Kidney (tissue), 13 donors: ENCODE measurements at regions not wholly inside any gene's neighbourhood (a gene's known extent, or its start where the extent isn't known, plus 50 kb on each side); places are given as distances from the start of the nearest gene placed in this dataset.
"Not testable (repeated sequence)": the region's sequence is repeated elsewhere in the genome, so short reads cannot be mapped to it uniquely, and the experiment has no call there.

Experiments used
- DNase-seq, 5 donors: peaks; one replicate each; pipeline ENCODE4 v3.0.0-alpha.2; 2013 to 2020
- FAIRE-seq: peaks from 2 replicates; lab custom pipeline; 2012; peaks lifted over from hg19 to GRCh38; lab: Jason Lieb, UNC
- H3K27ac ChIP-seq, 2 donors: one replicate each; pipeline ENCODE4 v1.7.0; 2013; ENCODE audit warnings: low read depth in 2 of 2, low read length in 2 of 2, inconsistent platforms in 1 of 2
- H3K27me3 ChIP-seq: one replicate; pipeline ENCODE4 v1.7.1; 2013; ENCODE audit warnings: low read length, inconsistent platforms; ENCODE audit not compliant: control insufficient read depth, insufficient read depth
- H3K36me3 ChIP-seq, 3 donors: one replicate each; pipeline versions ENCODE4 v1.7.0 to v1.7.1; 2013; ENCODE audit warnings: low read length in 3 of 3, control low read depth in 1 of 3, inconsistent platforms in 1 of 3; ENCODE audit not compliant: insufficient read depth in 3 of 3, control insufficient read depth in 2 of 3
- H3K4me1 ChIP-seq, 3 donors: one replicate each; pipeline versions ENCODE4 v1.7.0 to v1.7.1; 2013; ENCODE audit warnings: low read length in 3 of 3, inconsistent platforms in 1 of 3, low read depth in 1 of 3; ENCODE audit not compliant: control insufficient read depth in 2 of 3, insufficient read depth in 2 of 3
- H3K4me3 ChIP-seq, 3 donors: one replicate each; pipeline versions ENCODE4 v1.7.0 to v1.8.1; 2013; ENCODE audit warnings: low read length in 3 of 3, control low read depth in 1 of 3, inconsistent platforms in 1 of 3
- H3K9ac ChIP-seq, 3 donors: one replicate each; pipeline versions ENCODE4 v1.7.0 to v1.7.1; 2013; ENCODE audit warnings: low read length in 3 of 3, control low read depth in 1 of 3, inconsistent platforms in 1 of 3
- H3K9me3 ChIP-seq, 3 donors: one replicate each; pipeline versions ENCODE4 v1.7.0 to v1.7.1; 2013; ENCODE audit warnings: low read length in 3 of 3, control low read depth in 1 of 3, inconsistent platforms in 1 of 3; ENCODE audit not compliant: control insufficient read depth in 2 of 3, insufficient read depth in 1 of 3
- intact Hi-C: fragments of 100-400 bp; cut with DNase I; formaldehyde crosslinking; loops from one replicate; pipeline ENCODE4 v1.11.1; 2022
- TF ChIP-seq, protein P1 (sequence below): IDR thresholded peaks from 3 replicates; pipeline ENCODE4 v1.5.1; 2012; ENCODE audit warnings: mild to moderate bottlenecking, moderate library complexity, borderline replicate concordance; ENCODE audit not compliant: insufficient read depth; ENCODE audit errors: extremely low read depth
- donor health status: control.
- donor health status: control.
- donor health status: control.
- donor health status: control.
- donor health status: control.
- donor health status: DM: yes; HTN: yes; CAD: no.
- donor health status: Normal renal cell carcinoma (clear cell type).

DNA sequence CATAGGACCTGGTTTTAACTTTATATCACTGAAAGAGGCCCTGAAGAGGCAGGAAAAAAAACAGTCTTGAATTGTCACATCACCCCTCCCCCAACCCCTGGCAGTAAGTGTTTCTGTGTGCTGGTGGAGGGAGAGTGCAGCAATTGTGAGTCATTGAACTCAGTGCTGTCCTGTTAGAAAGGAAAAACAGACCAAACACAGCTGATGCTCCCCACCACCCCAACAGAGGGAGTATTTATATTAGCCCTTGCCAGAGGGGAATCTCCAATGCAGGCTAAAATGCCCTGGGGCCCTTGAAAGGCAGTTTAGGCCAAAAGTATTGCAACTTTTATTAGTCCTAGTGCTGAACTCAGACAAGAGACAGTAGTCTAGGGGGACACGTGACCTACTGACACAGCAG, 197.8 kb upstream of the AGTR2 start:
- no peak overlapping the region for H3K27ac ChIP-seq
- no peak overlapping the region for H3K9ac ChIP-seq
- H3K9me3 ChIP-seq: no peaks in the 10 kb centered on the region
- no peaks in the 10 kb centered on the region for H3K36me3 ChIP-seq
- DNase-seq (no peak), FAIRE-seq (no peak)
- TF ChIP-seq, protein P1, sequence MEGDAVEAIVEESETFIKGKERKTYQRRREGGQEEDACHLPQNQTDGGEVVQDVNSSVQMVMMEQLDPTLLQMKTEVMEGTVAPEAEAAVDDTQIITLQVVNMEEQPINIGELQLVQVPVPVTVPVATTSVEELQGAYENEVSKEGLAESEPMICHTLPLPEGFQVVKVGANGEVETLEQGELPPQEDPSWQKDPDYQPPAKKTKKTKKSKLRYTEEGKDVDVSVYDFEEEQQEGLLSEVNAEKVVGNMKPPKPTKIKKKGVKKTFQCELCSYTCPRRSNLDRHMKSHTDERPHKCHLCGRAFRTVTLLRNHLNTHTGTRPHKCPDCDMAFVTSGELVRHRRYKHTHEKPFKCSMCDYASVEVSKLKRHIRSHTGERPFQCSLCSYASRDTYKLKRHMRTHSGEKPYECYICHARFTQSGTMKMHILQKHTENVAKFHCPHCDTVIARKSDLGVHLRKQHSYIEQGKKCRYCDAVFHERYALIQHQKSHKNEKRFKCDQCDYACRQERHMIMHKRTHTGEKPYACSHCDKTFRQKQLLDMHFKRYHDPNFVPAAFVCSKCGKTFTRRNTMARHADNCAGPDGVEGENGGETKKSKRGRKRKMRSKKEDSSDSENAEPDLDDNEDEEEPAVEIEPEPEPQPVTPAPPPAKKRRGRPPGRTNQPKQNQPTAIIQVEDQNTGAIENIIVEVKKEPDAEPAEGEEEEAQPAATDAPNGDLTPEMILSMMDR: no peak
- no peak overlapping the region for H3K4me3 ChIP-seq
- intact Hi-C loops: no loop called here
- peaks cover 16% of the 10 kb centered on the region for H3K27me3 ChIP-seq
- no peaks in the 10 kb centered on the region for H3K4me1 ChIP-seq

- Histone ChIP-seq H3K4me3 (no peak overlapping the region), H3K27me3 (peaks cover 12% of the 10 kb centered on the region), H3K4me1 (no peaks in the 10 kb centered on the region), H3K9me3 (no peaks in the 10 kb centered on the region), H3K27ac (no peak overlapping the region), H3K9ac (no peak overlapping the region), H3K36me3 (no peaks in the 10 kb centered on the region)
- intact Hi-C loops: no loop called here
- FAIRE-seq (no peak), DNase-seq (no peak)
- TF ChIP-seq, protein P1: no peak
Observed at GRCh38 chrX:115978068-115978467, 192.5 kb upstream of the AGTR2 start.

DNA sequence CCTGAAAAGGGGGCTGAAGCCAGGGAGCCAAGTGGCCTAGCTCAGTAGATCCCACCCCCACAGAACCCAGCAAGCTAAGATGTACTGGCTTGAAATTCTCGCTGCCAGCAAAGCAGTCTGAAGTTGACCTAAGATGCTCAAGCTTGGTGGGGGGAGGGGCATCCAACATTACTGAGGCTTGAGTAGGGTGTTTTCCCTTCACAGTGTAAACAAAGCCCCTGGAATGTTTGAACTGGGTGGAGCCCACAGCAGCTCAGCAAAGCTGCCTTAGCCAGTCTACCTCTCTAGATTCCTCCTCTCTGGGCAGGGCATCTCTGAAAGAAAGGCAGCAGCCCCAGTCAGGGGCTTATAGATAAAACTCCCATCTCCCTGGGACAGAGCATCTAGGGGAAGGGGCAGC, 187.4 kb upstream of the AGTR2 start:
- FAIRE-seq, H3K36me3 ChIP-seq, H3K27ac ChIP-seq, H3K4me3 ChIP-seq, H3K4me1 ChIP-seq, H3K9me3 ChIP-seq, H3K27me3 ChIP-seq, H3K9ac ChIP-seq, intact Hi-C loops, DNase-seq: not testable (repeated sequence)

DNA sequence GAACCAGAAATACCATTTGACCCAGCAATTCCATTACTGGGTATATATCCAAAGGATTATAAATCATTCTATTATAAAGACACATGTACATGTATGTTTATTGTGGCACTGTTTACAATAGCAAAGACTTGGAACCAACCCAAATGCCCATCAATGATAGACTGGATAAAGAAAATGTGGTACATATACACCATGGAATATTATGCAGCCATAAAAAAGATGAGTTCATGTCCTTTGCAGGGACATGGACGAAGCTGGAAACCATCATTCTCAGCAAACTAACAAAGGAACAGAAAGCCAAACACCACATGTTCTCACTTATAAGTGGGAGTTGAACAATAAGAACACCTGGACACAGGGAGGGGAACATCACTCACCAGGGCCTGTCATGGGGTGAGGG, 183.1 kb upstream of the AGTR2 start:
- H3K9ac ChIP-seq, H3K27ac ChIP-seq, H3K36me3 ChIP-seq, intact Hi-C loops, H3K4me3 ChIP-seq, FAIRE-seq, DNase-seq, H3K27me3 ChIP-seq, H3K9me3 ChIP-seq, H3K4me1 ChIP-seq: not testable (repeated sequence)

GRCh38 chrX:115988825-115989224, 181.7 kb upstream of the AGTR2 start:
- peak in 1 of 5 donors; percentile 25 for DNase-seq
- Histone ChIP-seq H3K27me3 (peaks cover 4% of the 10 kb centered on the region), H3K9ac (no peak overlapping the region), H3K27ac (no peak overlapping the region), H3K9me3 (no peaks in the 10 kb centered on the region), H3K4me1 (no peaks in the 10 kb centered on the region), H3K36me3 (no peaks in the 10 kb centered on the region), H3K4me3 (no peak overlapping the region)
- TF ChIP-seq, protein P1: no peak
- intact Hi-C loops: no loop called here
- FAIRE-seq: peak; percentile 83
